Astrocyte (in vitro differentiated cells and primary cell): ENCODE measurements at regions not wholly inside any gene's neighbourhood (a gene's known extent, or its start where the extent isn't known, plus 50 kb on each side); places are given as distances from the start of the nearest gene placed in this dataset.

ENCODE experiments used
- CTCF ChIP-seq: IDR thresholded peaks from 2 replicates; pipeline ENCODE4 v1.5.1; 2011; ENCODE audit warnings: low read depth, mild to moderate bottlenecking, inconsistent platforms, low read length, moderate library complexity; ENCODE audit not compliant: insufficient read depth
- EZH2 ChIP-seq: IDR thresholded peaks from 2 replicates; pipeline ENCODE4 v1.6.1; 2012; ENCODE audit warnings: mild to moderate bottlenecking, low read length, inconsistent platforms; ENCODE audit not compliant: insufficient read depth

- no peak for TF ChIP-seq CTCF
- no peak for TF ChIP-seq EZH2
Measured at GRCh38 chr18:62634458-62634857, 80.9 kb upstream of the PHLPP1 start.
